Karpas-422 (cell line): ENCODE measurements at regions not wholly inside any gene's neighbourhood (a gene's known extent, or its start where the extent isn't known, plus 50 kb on each side); places are given as distances from the start of the nearest gene placed in this dataset.

Experiments used
- DNase-seq: peaks from one replicate; pipeline ENCODE4 v3.0.0-alpha.2; 2015
- H2AFZ ChIP-seq: fragments of 200-600 bp; sonication (generic); 2 replicates; pipeline ENCODE4 v1.6.1; 2014; ENCODE audit warnings: antibody characterized with exemption, low read length, mixed read lengths
- H3K27ac ChIP-seq: fragments of 200-600 bp; sonication (generic); 2 replicates; pipeline ENCODE4 v1.5.1; 2014; ENCODE audit warnings: mild to moderate bottlenecking, low read length, moderate library complexity
- H3K27me3 ChIP-seq: fragments of 200-600 bp; sonication (generic); 2 replicates; pipeline ENCODE4 v1.6.1; 2014; ENCODE audit warnings: low read length, mixed read lengths
- H3K36me3 ChIP-seq: fragments of 200-600 bp; sonication (generic); 2 replicates; pipeline ENCODE4 v1.6.1; 2014; ENCODE audit warnings: low read length, mixed read lengths; ENCODE audit not compliant: insufficient read depth
- H3K4me1 ChIP-seq: fragments of 200-600 bp; sonication (generic); 2 replicates; pipeline ENCODE4 v1.6.1; 2014; ENCODE audit warnings: mild to moderate bottlenecking, low read length, mixed read lengths
- H3K4me2 ChIP-seq: fragments of 200-600 bp; sonication (generic); 2 replicates; pipeline ENCODE4 v1.6.1; 2014; ENCODE audit warnings: low read length, low read depth, mild to moderate bottlenecking; ENCODE audit not compliant: poor library complexity, severe bottlenecking
- H3K4me3 ChIP-seq: fragments of 200-600 bp; sonication (generic); 2 replicates; pipeline ENCODE4 v1.5.1; 2014; ENCODE audit warnings: mild to moderate bottlenecking, antibody characterized with exemption, low read length, mixed read lengths
- H3K79me2 ChIP-seq: fragments of 200-600 bp; sonication (generic); 2 replicates; pipeline ENCODE4 v1.6.1; 2014; ENCODE audit warnings: mild to moderate bottlenecking, low read length, mixed read lengths
- H3K9ac ChIP-seq: fragments of 200-600 bp; sonication (generic); 2 replicates; pipeline ENCODE4 v1.6.0; 2014; ENCODE audit warnings: low read length
- H3K9me2 ChIP-seq: fragments of 200-600 bp; sonication (generic), shearing (Covaris generic); replicated peaks from 2 replicates; pipeline ENCODE4 v1.6.0; 2014; ENCODE audit warnings: mild to moderate bottlenecking, low read length, moderate library complexity; ENCODE audit not compliant: insufficient read depth
- H3K9me3 ChIP-seq: fragments of 300-700, 200-600 bp; sonication (generic); 2 replicates; pipeline ENCODE4 v1.6.1; 2014; ENCODE audit warnings: low read length, mixed read lengths
- H4K20me1 ChIP-seq: fragments of 200-600 bp; sonication (generic); 2 replicates; pipeline ENCODE4 v1.6.1; 2014; ENCODE audit warnings: mild to moderate bottlenecking, antibody characterized with exemption, low read length, low read depth; ENCODE audit not compliant: insufficient read depth

DNA sequence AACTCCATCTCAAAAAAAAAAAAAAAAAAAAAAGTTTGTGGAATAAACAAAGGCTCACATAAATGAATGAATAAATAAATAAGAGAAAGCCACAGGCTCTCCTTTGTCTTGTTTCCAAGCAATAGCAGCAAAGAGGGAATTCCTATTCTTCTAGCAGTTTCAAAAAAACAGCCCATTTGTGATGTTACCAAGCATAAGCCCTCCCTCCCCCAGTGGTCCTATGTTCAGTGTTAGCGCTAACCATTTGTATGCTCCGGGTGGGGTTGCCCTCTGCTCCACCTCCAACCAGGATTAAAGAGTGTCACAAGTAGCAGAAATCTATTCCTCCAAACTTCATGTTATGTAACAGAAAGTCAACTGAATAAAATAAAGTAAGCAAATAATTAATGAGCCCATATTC is 1215.0 kb upstream of the TENM4 start:
- H3K9me3 ChIP-seq = no peaks in the 10 kb centered on the region
- H3K27ac ChIP-seq = no peak overlapping the region
- H3K36me3 ChIP-seq = no peaks in the 10 kb centered on the region
- H3K4me2 ChIP-seq = no peak overlapping the region
- H4K20me1 ChIP-seq = no peaks in the 10 kb centered on the region
- H3K4me1 ChIP-seq = no peaks in the 10 kb centered on the region
- no peaks in the 10 kb centered on the region for H3K79me2 ChIP-seq
- H2AFZ ChIP-seq = no peak overlapping the region
- no peak for DNase-seq
- H3K27me3 ChIP-seq = no peaks in the 10 kb centered on the region
- no peak overlapping the region for H3K4me3 ChIP-seq
- no peak overlapping the region for H3K9ac ChIP-seq
- H3K9me2 ChIP-seq = no peaks in the 10 kb centered on the region

DNA sequence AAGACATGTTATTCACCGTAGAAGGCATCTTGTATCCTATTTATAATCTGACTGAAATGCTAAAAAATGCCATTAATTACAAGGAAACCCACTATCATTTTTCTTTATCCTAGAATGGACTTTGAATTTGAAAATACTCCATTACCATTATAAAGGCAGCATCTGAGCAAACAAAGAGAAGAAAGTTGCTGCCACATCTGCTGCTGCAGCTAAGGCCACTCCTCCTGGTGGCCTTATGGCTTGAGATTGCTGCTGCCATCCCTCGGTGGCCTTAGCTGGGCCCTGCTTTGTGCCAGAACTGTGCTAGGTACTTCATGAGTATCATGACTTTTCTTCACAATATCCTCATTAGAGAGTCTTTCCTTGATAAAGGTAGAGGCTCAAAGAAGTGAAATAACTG is 1210.1 kb upstream of the TENM4 start:
- DNase-seq = no peak
- Histone ChIP-seq H2AFZ (no peak overlapping the region), H4K20me1 (no peaks in the 10 kb centered on the region), H3K9me3 (no peaks in the 10 kb centered on the region), H3K36me3 (no peaks in the 10 kb centered on the region), H3K4me3 (no peak overlapping the region), H3K27me3 (no peaks in the 10 kb centered on the region), H3K79me2 (no peaks in the 10 kb centered on the region), H3K4me1 (no peaks in the 10 kb centered on the region), H3K9me2 (no peaks in the 10 kb centered on the region), H3K27ac (no peak overlapping the region), H3K9ac (no peak overlapping the region), H3K4me2 (no peak overlapping the region)

GRCh38 chr11:80649186-80649585 is 1208.4 kb upstream of the TENM4 start:
- H3K9ac ChIP-seq = no peak overlapping the region

GRCh38 chr11:80638296-80638695 is 1197.5 kb upstream of the TENM4 start:
- Histone ChIP-seq H3K9me3 (peaks cover 2% of the 10 kb centered on the region; the same call in 1 of the 2 replicates), H3K79me2 (no peaks in the 10 kb centered on the region), H3K36me3 (no peaks in the 10 kb centered on the region), H3K27ac (no peak overlapping the region), H3K9me2 (no peaks in the 10 kb centered on the region), H3K4me1 (no peaks in the 10 kb centered on the region), H3K9ac (no peak overlapping the region), H4K20me1 (no peaks in the 10 kb centered on the region), H3K4me3 (no peak overlapping the region), H2AFZ (no peak overlapping the region), H3K27me3 (no peaks in the 10 kb centered on the region), H3K4me2 (no peak overlapping the region)
- DNase-seq = no peak

More at GRCh38 chr11:80649186-80649585, 1208.4 kb upstream of the TENM4 start:
- H2AFZ ChIP-seq = no peak overlapping the region
- DNase-seq = no peak
- no peaks in the 10 kb centered on the region for H3K27me3 ChIP-seq
- H3K4me3 ChIP-seq = no peak overlapping the region
- no peaks in the 10 kb centered on the region for H3K4me1 ChIP-seq
- H3K79me2 ChIP-seq = no peaks in the 10 kb centered on the region
- no peaks in the 10 kb centered on the region for H3K36me3 ChIP-seq
- H3K9me3 ChIP-seq = no peaks in the 10 kb centered on the region
- no peaks in the 10 kb centered on the region for H4K20me1 ChIP-seq
- H3K9me2 ChIP-seq = no peaks in the 10 kb centered on the region
- H3K4me2 ChIP-seq = no peak overlapping the region
- H3K27ac ChIP-seq = no peak overlapping the region

DNA sequence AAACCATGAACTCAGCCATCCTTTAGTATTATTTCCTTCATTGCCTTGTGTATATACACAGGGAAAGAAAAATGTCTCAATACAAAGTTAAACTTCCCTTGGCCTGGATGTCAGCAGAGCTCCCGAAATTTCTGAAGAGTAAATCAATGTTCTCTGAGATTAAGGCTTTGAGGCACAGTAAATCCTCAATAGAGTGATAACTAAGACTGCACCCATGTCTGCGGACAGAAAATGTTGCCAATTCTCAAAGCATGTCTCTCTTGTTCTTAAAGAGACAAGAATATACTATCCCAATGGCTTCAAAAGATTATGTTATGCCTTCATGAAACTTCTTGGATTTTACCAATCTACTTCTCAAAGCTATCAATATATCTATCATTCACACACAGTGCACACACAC is 1196.7 kb upstream of the TENM4 start:
- no peak overlapping the region for H3K27ac ChIP-seq
- no peaks in the 10 kb centered on the region for H4K20me1 ChIP-seq
- H3K36me3 ChIP-seq = no peaks in the 10 kb centered on the region
- H3K9me3 ChIP-seq = peaks cover 2% of the 10 kb centered on the region; the same call in 1 of the 2 replicates
- H3K9ac ChIP-seq = no peak overlapping the region
- H3K4me3 ChIP-seq = no peak overlapping the region
- no peak for DNase-seq
- H2AFZ ChIP-seq = no peak overlapping the region
- H3K79me2 ChIP-seq = no peaks in the 10 kb centered on the region
- H3K27me3 ChIP-seq = no peaks in the 10 kb centered on the region
- H3K9me2 ChIP-seq = no peaks in the 10 kb centered on the region
- H3K4me1 ChIP-seq = no peaks in the 10 kb centered on the region
- no peak overlapping the region for H3K4me2 ChIP-seq

DNA sequence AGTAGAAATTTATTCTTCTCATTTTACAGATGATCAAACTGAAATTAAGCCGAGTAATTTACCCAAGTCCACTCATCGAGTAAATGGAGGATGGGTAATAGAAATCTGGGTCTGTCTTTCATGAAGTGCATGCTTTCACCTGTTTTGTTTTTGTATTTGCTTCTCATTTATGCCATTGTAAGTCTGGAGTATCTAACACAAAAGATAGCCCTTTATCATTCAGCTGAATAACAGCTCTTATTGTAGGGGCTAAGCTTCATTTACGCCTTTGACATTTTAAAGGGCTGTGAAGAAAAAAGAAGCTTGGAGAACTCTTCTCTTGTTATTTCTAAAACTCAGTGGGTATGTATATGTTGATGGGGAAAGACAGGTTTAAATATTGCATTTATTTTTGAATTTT is 1196.2 kb upstream of the TENM4 start:
- H3K4me1 ChIP-seq = no peaks in the 10 kb centered on the region
- peaks cover 2% of the 10 kb centered on the region for H3K9me3 ChIP-seq
- no peak overlapping the region for H2AFZ ChIP-seq
- H3K4me3 ChIP-seq = no peak overlapping the region
- no peak for DNase-seq
- no peak overlapping the region for H3K4me2 ChIP-seq
- H3K9me2 ChIP-seq = no peaks in the 10 kb centered on the region
- H3K79me2 ChIP-seq = no peaks in the 10 kb centered on the region
- H3K9ac ChIP-seq = no peak overlapping the region
- H3K36me3 ChIP-seq = no peaks in the 10 kb centered on the region
- no peaks in the 10 kb centered on the region for H3K27me3 ChIP-seq
- H3K27ac ChIP-seq = no peak overlapping the region
- H4K20me1 ChIP-seq = no peaks in the 10 kb centered on the region

- Histone ChIP-seq H4K20me1 (no peaks in the 10 kb centered on the region), H3K27ac (no peak overlapping the region), H3K4me3 (no peak overlapping the region), H3K9me2 (no peaks in the 10 kb centered on the region), H3K4me2 (no peak overlapping the region), H3K4me1 (no peaks in the 10 kb centered on the region), H3K9me3 (peaks cover 2% of the 10 kb centered on the region; the same call in 1 of the 2 replicates), H3K27me3 (no peaks in the 10 kb centered on the region), H2AFZ (no peak overlapping the region), H3K79me2 (no peaks in the 10 kb centered on the region), H3K9ac (no peak overlapping the region), H3K36me3 (no peaks in the 10 kb centered on the region)
- no peak for DNase-seq
These were observed 1194.3 kb upstream of the TENM4 start for GRCh38 chr11:80635178-80635577.

GRCh38 chr11:80632691-80633090 is 1191.9 kb upstream of the TENM4 start:
- H3K4me2 ChIP-seq = no peak overlapping the region
- no peak for DNase-seq

DNA sequence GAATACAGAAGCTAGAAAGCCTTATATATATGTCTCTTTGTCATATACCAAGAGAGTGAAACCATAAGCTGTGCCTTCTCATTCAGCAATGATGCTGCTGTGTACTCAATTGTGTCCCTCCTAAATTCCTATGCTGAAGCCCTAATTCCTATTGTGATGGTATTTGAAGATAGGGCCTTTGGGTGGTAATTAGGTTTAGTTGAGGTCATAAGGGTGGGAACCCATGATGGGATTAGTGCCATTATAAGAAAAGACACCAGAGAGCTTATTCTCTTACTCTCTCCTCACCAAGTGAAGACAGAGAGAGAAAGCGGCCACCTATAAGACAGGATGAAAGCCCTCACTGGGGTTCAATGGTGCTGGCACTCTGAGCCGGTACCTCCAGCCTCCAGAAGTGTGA is 1191.3 kb upstream of the TENM4 start:
- no peaks in the 10 kb centered on the region for H4K20me1 ChIP-seq
- H3K9ac ChIP-seq = no peak overlapping the region
- H3K4me1 ChIP-seq = no peaks in the 10 kb centered on the region
- H3K4me2 ChIP-seq = no peak overlapping the region
- H3K27ac ChIP-seq = no peak overlapping the region
- H2AFZ ChIP-seq = no peak overlapping the region
- no peaks in the 10 kb centered on the region for H3K36me3 ChIP-seq
- peaks cover 5% of the 10 kb centered on the region; the same call in 1 of the 2 replicates for H3K9me3 ChIP-seq
- no peaks in the 10 kb centered on the region for H3K79me2 ChIP-seq
- no peak overlapping the region for H3K4me3 ChIP-seq
- DNase-seq = no peak
- no peaks in the 10 kb centered on the region for H3K9me2 ChIP-seq
- H3K27me3 ChIP-seq = no peaks in the 10 kb centered on the region

More at GRCh38 chr11:80632691-80633090, 1191.9 kb upstream of the TENM4 start:
- Histone ChIP-seq H3K4me1 (no peaks in the 10 kb centered on the region), H3K27ac (no peak overlapping the region), H3K4me3 (no peak overlapping the region), H3K79me2 (no peaks in the 10 kb centered on the region), H4K20me1 (no peaks in the 10 kb centered on the region), H3K9me2 (no peaks in the 10 kb centered on the region), H3K27me3 (no peaks in the 10 kb centered on the region), H2AFZ (no peak overlapping the region), H3K9me3 (peaks cover 5% of the 10 kb centered on the region; the same call in 1 of the 2 replicates), H3K9ac (no peak overlapping the region), H3K36me3 (no peaks in the 10 kb centered on the region)
